WTC11 (cell line): ENCODE measurements at regions not wholly inside any gene's neighbourhood (a gene's known extent, or its start where the extent isn't known, plus 50 kb on each side); places are given as distances from the start of the nearest gene placed in this dataset.

Experiments
- ATF2 ChIP-seq: sonication (generic); formaldehyde crosslinking; IDR thresholded peaks from 2 replicates; pipeline ENCODE4 v1.8.1; 2022; ENCODE audit warnings: low read depth, missing genetic modification reagents, borderline replicate concordance
- E2F4 ChIP-seq: sonication (generic); formaldehyde crosslinking; IDR thresholded peaks from 2 replicates; pipeline ENCODE4 v1.8.1; 2022; ENCODE audit warnings: low read depth, mild to moderate bottlenecking, moderate library complexity, missing genetic modification reagents, borderline replicate concordance
- ETV6 ChIP-seq: sonication (generic); formaldehyde crosslinking; IDR thresholded peaks from 2 replicates; pipeline ENCODE4 v1.8.1; 2022; ENCODE audit warnings: mild to moderate bottlenecking, missing genetic modification reagents
- IRF2 ChIP-seq: sonication (generic); formaldehyde crosslinking; IDR thresholded peaks from 2 replicates; pipeline ENCODE4 v1.8.0; 2022; ENCODE audit warnings: low read depth, missing genetic modification reagents, borderline replicate concordance
- ZNF121 ChIP-seq: sonication (generic); formaldehyde crosslinking; IDR thresholded peaks from 2 replicates; pipeline ENCODE4 v1.8.0; 2023; ENCODE audit warnings: missing genetic modification reagents
- TF ChIP-seq, protein P1 (sequence below): fragments of 200-600 bp; IDR thresholded peaks from 2 replicates; pipeline ENCODE4 v1.8.0; 2022; ENCODE audit warnings: antibody characterized with exemption
- TF ChIP-seq, protein P2 (sequence below): sonication (generic); formaldehyde crosslinking; IDR thresholded peaks from 2 replicates; pipeline ENCODE4 v1.8.0; 2023; ENCODE audit warnings: missing genetic modification reagents
- TF ChIP-seq, protein P3 (sequence below): sonication (generic); formaldehyde crosslinking; IDR thresholded peaks from 2 replicates; pipeline ENCODE4 v1.8.0; 2022; ENCODE audit warnings: mild to moderate bottlenecking, missing genetic modification reagents

- TF ChIP-seq, protein P1, sequence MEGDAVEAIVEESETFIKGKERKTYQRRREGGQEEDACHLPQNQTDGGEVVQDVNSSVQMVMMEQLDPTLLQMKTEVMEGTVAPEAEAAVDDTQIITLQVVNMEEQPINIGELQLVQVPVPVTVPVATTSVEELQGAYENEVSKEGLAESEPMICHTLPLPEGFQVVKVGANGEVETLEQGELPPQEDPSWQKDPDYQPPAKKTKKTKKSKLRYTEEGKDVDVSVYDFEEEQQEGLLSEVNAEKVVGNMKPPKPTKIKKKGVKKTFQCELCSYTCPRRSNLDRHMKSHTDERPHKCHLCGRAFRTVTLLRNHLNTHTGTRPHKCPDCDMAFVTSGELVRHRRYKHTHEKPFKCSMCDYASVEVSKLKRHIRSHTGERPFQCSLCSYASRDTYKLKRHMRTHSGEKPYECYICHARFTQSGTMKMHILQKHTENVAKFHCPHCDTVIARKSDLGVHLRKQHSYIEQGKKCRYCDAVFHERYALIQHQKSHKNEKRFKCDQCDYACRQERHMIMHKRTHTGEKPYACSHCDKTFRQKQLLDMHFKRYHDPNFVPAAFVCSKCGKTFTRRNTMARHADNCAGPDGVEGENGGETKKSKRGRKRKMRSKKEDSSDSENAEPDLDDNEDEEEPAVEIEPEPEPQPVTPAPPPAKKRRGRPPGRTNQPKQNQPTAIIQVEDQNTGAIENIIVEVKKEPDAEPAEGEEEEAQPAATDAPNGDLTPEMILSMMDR: no peak
- TF ChIP-seq, protein P2, sequence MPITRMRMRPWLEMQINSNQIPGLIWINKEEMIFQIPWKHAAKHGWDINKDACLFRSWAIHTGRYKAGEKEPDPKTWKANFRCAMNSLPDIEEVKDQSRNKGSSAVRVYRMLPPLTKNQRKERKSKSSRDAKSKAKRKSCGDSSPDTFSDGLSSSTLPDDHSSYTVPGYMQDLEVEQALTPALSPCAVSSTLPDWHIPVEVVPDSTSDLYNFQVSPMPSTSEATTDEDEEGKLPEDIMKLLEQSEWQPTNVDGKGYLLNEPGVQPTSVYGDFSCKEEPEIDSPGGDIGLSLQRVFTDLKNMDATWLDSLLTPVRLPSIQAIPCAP (CRISPR knock-in tag): no peak
- TF ChIP-seq ATF2 (CRISPR knock-in tag) (no peak), E2F4 (CRISPR knock-in tag) (no peak), IRF2 (CRISPR knock-in tag) (no peak), ETV6 (no peak), ZNF121 (no peak)
- TF ChIP-seq, protein P3, sequence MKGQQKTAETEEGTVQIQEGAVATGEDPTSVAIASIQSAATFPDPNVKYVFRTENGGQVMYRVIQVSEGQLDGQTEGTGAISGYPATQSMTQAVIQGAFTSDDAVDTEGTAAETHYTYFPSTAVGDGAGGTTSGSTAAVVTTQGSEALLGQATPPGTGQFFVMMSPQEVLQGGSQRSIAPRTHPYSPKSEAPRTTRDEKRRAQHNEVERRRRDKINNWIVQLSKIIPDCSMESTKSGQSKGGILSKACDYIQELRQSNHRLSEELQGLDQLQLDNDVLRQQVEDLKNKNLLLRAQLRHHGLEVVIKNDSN: no peak
These were observed 197.3 kb downstream of the OR13H1 start for GRCh38 chrX:131741103-131741581.
